ENCODE measurements at regions not wholly inside any gene's neighbourhood (a gene's known extent, or its start where the extent isn't known, plus 50 kb on each side); places are given as distances from the start of the nearest gene placed in this dataset.

DNA sequence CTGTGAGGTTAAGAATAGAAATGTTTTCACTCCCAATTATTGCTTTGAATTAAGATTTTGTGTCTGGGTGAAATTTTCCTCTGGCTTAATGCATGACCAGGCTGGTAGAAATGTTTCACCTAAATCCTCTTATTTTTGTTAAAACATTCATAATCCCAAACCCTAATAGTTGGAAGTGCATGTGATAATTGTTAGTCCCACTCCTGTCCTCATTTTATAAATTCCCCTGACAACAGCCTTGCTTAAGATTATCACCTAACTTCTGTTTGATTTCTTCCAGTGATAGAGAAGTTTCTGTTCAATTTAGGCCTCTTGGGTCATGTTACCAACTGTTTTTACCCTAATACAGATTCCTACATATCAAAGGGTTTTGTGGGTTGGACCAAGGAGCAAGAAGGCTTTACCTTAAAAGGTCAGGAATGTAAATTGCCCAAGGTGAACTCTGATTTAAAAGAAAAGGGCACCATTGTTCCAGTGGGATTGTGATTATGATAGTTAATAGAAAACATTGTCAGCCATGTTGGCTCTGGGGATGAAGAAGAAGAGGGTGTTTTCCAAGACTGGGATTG, 158.7 kb upstream of the CENPW start:
- Histone ChIP-seq H3K4me1 (ENCODE audit: insufficient read depth, low read length) (no peaks in the 10 kb centered on the region), H3K4me3 (ENCODE audit: insufficient read depth, low read length) (no peak overlapping the region), H3K4me2 (ENCODE audit: insufficient read depth, low read length) (no peak overlapping the region), H2AFZ (ENCODE audit: low read length) (no peak overlapping the region), H3K36me3 (ENCODE audit: insufficient read depth, low read length) (no peaks in the 10 kb centered on the region), H3K27ac (ENCODE audit: low read depth, low read length) (no peak overlapping the region), H4K20me1 (ENCODE audit: insufficient read depth, low read length) (no peaks in the 10 kb centered on the region), H3K79me2 (ENCODE audit: insufficient read depth, low read length) (no peaks in the 10 kb centered on the region), H3K27me3 (ENCODE audit: insufficient read depth, low read length) (peaks cover 33% of the 10 kb centered on the region), H3K9me3 (ENCODE audit: low read depth, low read length) (no peaks in the 10 kb centered on the region)
- TF ChIP-seq, protein P1, sequence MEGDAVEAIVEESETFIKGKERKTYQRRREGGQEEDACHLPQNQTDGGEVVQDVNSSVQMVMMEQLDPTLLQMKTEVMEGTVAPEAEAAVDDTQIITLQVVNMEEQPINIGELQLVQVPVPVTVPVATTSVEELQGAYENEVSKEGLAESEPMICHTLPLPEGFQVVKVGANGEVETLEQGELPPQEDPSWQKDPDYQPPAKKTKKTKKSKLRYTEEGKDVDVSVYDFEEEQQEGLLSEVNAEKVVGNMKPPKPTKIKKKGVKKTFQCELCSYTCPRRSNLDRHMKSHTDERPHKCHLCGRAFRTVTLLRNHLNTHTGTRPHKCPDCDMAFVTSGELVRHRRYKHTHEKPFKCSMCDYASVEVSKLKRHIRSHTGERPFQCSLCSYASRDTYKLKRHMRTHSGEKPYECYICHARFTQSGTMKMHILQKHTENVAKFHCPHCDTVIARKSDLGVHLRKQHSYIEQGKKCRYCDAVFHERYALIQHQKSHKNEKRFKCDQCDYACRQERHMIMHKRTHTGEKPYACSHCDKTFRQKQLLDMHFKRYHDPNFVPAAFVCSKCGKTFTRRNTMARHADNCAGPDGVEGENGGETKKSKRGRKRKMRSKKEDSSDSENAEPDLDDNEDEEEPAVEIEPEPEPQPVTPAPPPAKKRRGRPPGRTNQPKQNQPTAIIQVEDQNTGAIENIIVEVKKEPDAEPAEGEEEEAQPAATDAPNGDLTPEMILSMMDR (IDR thresholded peaks at IDR 0.05; ENCODE audit: extremely low read depth, low read depth, low read length) = no peak
- DNase-seq (ENCODE audit: insufficient read length, low spot score, missing footprints) = no peak

DNA sequence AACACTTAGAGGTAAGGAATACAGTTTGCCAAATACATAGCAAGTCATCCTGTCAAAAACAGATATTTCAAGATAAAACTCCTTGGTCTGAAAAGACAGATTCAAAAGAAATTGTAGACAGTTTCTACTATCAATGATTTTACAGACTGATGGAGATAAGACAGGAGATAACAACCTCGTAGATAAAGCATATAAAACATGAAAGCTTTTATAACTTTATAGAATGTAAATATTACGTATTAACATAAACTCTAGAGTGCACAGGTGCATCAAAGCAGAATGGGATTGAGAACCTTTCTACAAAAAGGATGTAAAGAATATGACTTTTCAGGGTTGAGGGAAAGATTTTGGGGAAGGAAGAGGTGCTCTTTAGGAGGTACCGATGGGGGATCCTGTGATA, 158.0 kb upstream of the CENPW start:
- Histone ChIP-seq H4K20me1 (ENCODE audit: insufficient read depth, low read length) (no peaks in the 10 kb centered on the region), H3K4me2 (ENCODE audit: insufficient read depth, low read length) (no peak overlapping the region), H3K27ac (ENCODE audit: low read depth, low read length) (no peak overlapping the region), H3K79me2 (ENCODE audit: insufficient read depth, low read length) (no peaks in the 10 kb centered on the region), H3K4me3 (ENCODE audit: insufficient read depth, low read length) (no peak overlapping the region), H2AFZ (ENCODE audit: low read length) (no peak overlapping the region), H3K27me3 (ENCODE audit: insufficient read depth, low read length) (peaks cover 35% of the 10 kb centered on the region), H3K9me3 (ENCODE audit: low read depth, low read length) (no peaks in the 10 kb centered on the region), H3K4me1 (ENCODE audit: insufficient read depth, low read length) (no peaks in the 10 kb centered on the region), H3K36me3 (ENCODE audit: insufficient read depth, low read length) (no peaks in the 10 kb centered on the region)
- TF ChIP-seq, protein P1 (IDR thresholded peaks at IDR 0.05; ENCODE audit: extremely low read depth, low read depth, low read length) = no peak
- no peak for DNase-seq (ENCODE audit: insufficient read length, low spot score, missing footprints)

DNA sequence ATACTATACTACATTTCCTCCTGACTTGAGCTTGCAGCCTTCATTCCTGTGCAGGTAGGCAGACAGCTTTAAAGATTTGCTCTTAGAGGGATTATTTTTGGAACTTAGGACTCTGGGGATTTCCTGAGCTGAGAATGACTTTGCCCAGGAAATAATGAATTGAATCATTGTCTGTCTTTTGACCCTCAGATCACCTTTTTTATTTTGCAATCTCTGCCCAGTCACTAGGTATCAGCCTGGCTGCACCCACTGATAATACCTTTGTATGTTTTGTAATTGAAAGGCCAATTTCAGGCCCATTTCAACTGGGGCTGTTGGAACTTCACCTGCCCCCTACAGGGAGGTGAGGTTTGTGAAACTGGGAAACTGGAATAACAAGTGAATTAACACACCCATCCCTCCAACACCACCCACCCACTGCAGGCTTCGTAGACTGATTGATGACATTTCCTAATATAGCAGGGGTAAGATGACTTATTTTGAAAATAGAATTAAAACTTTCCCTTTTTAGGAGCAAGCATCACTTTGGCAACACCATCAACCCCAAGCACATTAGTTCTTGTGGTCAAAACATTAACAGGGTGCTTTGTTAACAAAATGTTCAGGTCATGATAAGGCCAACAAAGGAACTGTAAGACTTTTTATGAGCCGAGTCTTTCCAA, 157.1 kb upstream of the CENPW start:
- H3K79me2 ChIP-seq (ENCODE audit: insufficient read depth, low read length) = no peaks in the 10 kb centered on the region
- no peak overlapping the region for H3K27ac ChIP-seq (ENCODE audit: low read depth, low read length)
- H3K4me2 ChIP-seq (ENCODE audit: insufficient read depth, low read length) = no peak overlapping the region
- H3K27me3 ChIP-seq (ENCODE audit: insufficient read depth, low read length) = peaks cover 35% of the 10 kb centered on the region
- DNase-seq (ENCODE audit: insufficient read length, low spot score, missing footprints) = no peak
- TF ChIP-seq, protein P1 (IDR thresholded peaks at IDR 0.05; ENCODE audit: extremely low read depth, low read depth, low read length) = no peak
- H3K4me1 ChIP-seq (ENCODE audit: insufficient read depth, low read length) = no peaks in the 10 kb centered on the region
- no peaks in the 10 kb centered on the region for H4K20me1 ChIP-seq (ENCODE audit: insufficient read depth, low read length)
- H3K36me3 ChIP-seq (ENCODE audit: insufficient read depth, low read length) = no peaks in the 10 kb centered on the region
- H2AFZ ChIP-seq (ENCODE audit: low read length) = no peak overlapping the region
- no peak overlapping the region for H3K4me3 ChIP-seq (ENCODE audit: insufficient read depth, low read length)
- H3K9me3 ChIP-seq (ENCODE audit: low read depth, low read length) = no peaks in the 10 kb centered on the region

DNA sequence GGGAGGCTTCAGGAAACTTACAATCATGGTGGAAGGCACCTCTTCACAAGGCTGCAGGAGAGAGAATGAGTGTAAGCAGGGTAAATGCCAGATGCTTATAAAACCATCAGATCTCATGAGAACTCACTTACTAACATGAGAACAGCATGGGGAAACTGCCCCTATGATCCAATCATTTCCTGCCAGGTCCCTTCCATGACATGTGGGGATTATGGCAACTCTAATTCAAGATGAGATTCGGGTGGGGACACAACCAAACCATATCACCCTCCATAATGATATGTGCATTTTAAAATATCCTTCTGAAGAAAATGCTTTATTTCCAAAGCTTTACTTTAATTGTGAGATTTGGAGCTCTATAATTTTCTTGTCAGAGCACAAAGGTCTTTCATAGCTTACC, 154.1 kb upstream of the CENPW start:
- Histone ChIP-seq H3K27ac (ENCODE audit: low read depth, low read length) (no peak overlapping the region), H3K4me3 (ENCODE audit: insufficient read depth, low read length) (no peak overlapping the region), H3K79me2 (ENCODE audit: insufficient read depth, low read length) (no peaks in the 10 kb centered on the region), H2AFZ (ENCODE audit: low read length) (no peak overlapping the region), H3K36me3 (ENCODE audit: insufficient read depth, low read length) (no peaks in the 10 kb centered on the region), H4K20me1 (ENCODE audit: insufficient read depth, low read length) (no peaks in the 10 kb centered on the region), H3K4me2 (ENCODE audit: insufficient read depth, low read length) (no peak overlapping the region), H3K9me3 (ENCODE audit: low read depth, low read length) (no peaks in the 10 kb centered on the region), H3K4me1 (ENCODE audit: insufficient read depth, low read length) (peaks cover 9% of the 10 kb centered on the region), H3K27me3 (ENCODE audit: insufficient read depth, low read length) (peaks cover 26% of the 10 kb centered on the region)
- TF ChIP-seq, protein P1 (IDR thresholded peaks at IDR 0.05; ENCODE audit: extremely low read depth, low read depth, low read length) = no peak
- no peak for DNase-seq (ENCODE audit: insufficient read length, low spot score, missing footprints)
